Fibroblast of villous mesenchyme (primary cell): ENCODE measurements at regions not wholly inside any gene's neighbourhood (a gene's known extent, or its start where the extent isn't known, plus 50 kb on each side); places are given as distances from the start of the nearest gene placed in this dataset.
"Not testable (repeated sequence)": the region's sequence is repeated elsewhere in the genome, so short reads cannot be mapped to it uniquely, and the experiment has no call there.

Experiments
- DNase-seq: peaks from one replicate; pipeline ENCODE4 v3.0.0-alpha.2; 2010; ENCODE audit warnings: low read depth
- H3K4me3 ChIP-seq: 2 replicates; pipeline ENCODE4 v1.5.1; 2011; ENCODE audit warnings: low read depth, mild to moderate bottlenecking, low read length
- CTCF ChIP-seq: IDR thresholded peaks from 2 replicates; pipeline ENCODE4 v1.5.1; 2012; ENCODE audit warnings: low read depth, mild to moderate bottlenecking, low read length; ENCODE audit not compliant: insufficient read depth

GRCh38 chr2:71961289-71962027, 186.2 kb downstream of the CYP26B1 start:
- no peak overlapping the region for H3K4me3 ChIP-seq
- no peak for TF ChIP-seq CTCF
- DNase-seq, result no peak

- TF ChIP-seq CTCF, result no peak
- no peak overlapping the region for H3K4me3 ChIP-seq
- no peak for DNase-seq
Observed at GRCh38 chr2:71959494-71959893, 188.2 kb downstream of the CYP26B1 start.

GRCh38 chr2:71958426-71958825, 189.2 kb downstream of the CYP26B1 start:
- H3K4me3 ChIP-seq, DNase-seq: not testable (repeated sequence)

- peak; percentile 15 for DNase-seq
- no peak for TF ChIP-seq CTCF
Observed at GRCh38 chr2:71952572-71953188, 195.0 kb downstream of the CYP26B1 start.

GRCh38 chr2:71951718-71952404, 195.8 kb downstream of the CYP26B1 start:
- no peak for TF ChIP-seq CTCF
- no peak overlapping the region for H3K4me3 ChIP-seq
- DNase-seq, result no peak

More at GRCh38 chr2:71952572-71953188, 195.0 kb downstream of the CYP26B1 start:
- H3K4me3 ChIP-seq, result no peak overlapping the region

GRCh38 chr2:71951083-71951468, 196.6 kb downstream of the CYP26B1 start:
- TF ChIP-seq CTCF, result no peak
- no peak overlapping the region for H3K4me3 ChIP-seq
- no peak for DNase-seq
